GM21447 (cell line): ENCODE measurements at regions not wholly inside any gene's neighbourhood (a gene's known extent, or its start where the extent isn't known, plus 50 kb on each side); places are given as distances from the start of the nearest gene placed in this dataset.
A peak's percentile ranks its signal among the peaks of the same experiment; 100 is the strongest.
"Not testable (repeated sequence)": the region's sequence is repeated elsewhere in the genome, so short reads cannot be mapped to it uniquely, and the experiment has no call there.

Experiments used
- ATAC-seq: cut with Tn5 transposase; IDR thresholded peaks from one replicate; pipeline ENCODE4 v1.9.1; 2021; ENCODE audit not compliant: unreplicated experiment

GRCh38 chr7:138252666-138253065 lies 176.4 kb downstream of the AKR1D1 start:
- ATAC-seq: not testable (repeated sequence)

DNA sequence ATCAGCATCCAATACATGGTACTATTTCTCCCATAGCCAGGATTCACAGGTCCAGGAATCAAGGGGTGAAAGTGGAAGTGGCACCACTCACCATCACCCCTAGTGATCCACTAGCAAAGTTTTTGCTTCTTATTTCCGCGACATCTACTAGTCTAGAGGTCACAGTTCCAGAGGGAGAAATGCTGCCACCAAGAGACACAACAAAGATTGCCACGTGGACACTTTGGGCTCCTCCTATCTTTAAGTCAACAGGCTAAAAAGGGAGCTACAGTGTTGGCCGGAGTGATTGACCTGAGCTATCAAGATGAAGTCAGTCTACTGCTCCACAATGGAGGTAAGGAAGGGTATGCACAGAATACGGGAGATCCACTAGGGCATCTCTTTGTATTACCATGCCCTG lies 178.2 kb downstream of the AKR1D1 start:
- ATAC-seq: no peak

- ATAC-seq: no peak
These were observed 181.4 kb downstream of the AKR1D1 start for GRCh38 chr7:138257459-138258196.

- no peak for ATAC-seq
These were observed 181.9 kb downstream of the AKR1D1 start for GRCh38 chr7:138258197-138258559.

GRCh38 chr7:138259675-138260074 lies 183.4 kb downstream of the AKR1D1 start:
- no peak for ATAC-seq

DNA sequence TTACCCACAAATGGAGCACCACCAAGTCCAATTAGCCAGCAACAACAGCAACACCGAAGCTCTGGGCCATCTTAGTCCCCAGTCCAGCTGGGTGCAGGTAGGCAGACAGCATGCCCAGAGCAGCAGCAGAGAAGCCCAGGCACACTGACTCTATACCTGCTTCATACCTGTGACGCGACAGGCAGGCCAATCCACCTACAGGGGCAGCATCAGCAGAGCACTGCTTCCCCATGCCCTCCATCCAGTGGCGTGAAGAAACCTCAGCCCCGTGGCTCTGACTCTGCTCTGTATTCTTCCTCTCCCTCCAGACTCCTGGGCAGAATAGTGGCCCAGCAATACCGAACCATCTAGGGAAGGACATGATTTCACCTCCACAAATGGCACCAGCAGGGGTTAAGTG lies 191.7 kb downstream of the AKR1D1 start:
- ATAC-seq: no peak

DNA sequence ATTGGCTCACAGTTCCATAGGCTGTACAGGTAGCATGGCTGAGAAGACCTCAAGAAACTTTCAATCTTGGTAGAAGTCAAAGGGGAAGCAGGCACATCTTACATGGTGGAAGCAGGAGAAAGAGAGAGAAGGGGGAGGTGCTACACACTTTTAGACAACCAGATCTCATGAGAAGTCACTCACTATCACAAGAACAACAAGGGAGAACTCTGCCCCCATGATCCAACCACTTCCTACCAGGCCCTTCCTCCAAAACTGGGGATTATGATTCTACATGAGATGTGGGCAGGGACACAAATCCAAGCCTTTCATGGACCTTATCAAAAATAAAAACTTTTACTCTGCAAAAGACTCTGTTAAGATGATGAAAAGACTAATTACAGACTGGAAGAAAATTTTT lies 183.2 kb upstream of the TRIM24 start:
- ATAC-seq: no peak

- no peak for ATAC-seq
These were observed 181.5 kb upstream of the TRIM24 start for GRCh38 chr7:138278601-138279000.

DNA sequence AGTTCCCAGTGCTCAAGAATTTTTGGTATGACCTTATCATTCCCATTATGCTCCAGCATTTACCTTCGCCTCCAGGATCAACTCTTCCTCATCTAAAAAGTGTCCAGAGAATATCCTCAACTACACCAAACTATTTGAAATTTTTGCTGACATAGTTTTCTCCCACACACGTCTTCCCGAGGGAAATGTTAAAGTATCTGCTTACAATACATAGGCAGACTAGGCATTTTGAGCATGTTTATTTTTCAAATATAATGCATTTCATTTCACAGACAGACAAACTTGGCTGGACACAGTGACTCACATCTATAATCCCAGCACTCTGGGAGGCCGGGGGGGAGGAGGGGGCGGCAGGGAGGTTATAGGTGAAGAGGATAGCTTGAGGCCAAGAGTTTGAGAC lies 177.1 kb upstream of the TRIM24 start:
- no peak for ATAC-seq

DNA sequence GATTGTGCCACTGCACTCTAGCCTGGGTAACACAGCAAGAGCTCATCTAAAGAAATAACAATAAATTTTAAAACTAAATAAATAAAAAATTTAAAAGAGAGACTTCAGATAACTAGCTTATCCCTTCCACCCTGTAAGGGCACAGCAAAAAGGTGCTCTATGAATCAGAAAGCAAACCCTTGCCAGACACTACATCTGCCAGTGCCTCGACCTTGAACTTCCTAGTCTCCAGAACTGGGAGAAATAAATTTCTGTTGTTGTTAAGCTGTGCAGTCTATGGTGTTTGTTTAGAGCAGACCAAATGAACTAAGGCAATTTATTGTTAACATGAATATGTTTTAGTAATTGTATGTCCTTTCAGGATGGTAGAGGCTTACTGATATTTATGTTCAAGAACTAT lies 174.9 kb upstream of the TRIM24 start:
- ATAC-seq: no peak

DNA sequence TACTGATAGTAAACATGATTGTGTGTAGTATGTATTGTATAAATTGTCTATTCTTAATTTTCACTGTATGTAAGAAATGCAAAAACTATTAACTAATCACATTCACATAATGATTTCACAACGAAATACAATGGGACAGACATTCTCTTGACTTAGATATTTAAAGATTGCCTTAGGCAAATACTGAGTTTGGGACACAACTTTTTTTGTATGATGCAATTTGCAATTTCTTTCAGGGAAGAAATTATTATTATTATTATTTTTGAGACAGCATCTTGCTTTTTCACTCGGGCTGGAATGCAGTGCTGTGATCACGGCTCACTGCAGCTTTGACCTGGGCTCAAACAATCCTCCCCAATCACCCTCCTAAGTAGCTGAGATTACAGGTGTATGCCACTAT lies 173.2 kb upstream of the TRIM24 start:
- ATAC-seq: no peak

GRCh38 chr7:138287549-138287948 lies 172.5 kb upstream of the TRIM24 start:
- no peak for ATAC-seq

DNA sequence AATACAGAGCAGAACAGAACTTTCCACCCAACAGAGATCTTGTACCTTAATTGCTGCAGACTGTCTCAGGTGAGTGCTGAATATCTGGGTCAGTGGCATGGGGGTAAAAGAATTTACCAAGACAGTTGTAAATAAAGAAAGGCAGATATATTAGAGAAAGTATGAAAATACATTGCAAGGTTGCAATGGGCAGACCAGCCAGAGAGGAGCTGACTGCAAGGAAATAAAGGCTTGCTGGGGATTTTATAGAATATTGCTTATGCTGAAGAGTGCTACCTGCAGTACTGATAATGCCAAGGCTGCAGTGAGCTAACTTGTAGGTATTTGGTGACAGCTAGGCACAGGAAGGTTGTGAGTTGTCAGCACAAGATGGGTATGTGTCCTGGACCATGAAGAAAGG lies 171.0 kb upstream of the TRIM24 start:
- no peak for ATAC-seq

GRCh38 chr7:138289864-138290263 lies 170.2 kb upstream of the TRIM24 start:
- ATAC-seq: no peak

DNA sequence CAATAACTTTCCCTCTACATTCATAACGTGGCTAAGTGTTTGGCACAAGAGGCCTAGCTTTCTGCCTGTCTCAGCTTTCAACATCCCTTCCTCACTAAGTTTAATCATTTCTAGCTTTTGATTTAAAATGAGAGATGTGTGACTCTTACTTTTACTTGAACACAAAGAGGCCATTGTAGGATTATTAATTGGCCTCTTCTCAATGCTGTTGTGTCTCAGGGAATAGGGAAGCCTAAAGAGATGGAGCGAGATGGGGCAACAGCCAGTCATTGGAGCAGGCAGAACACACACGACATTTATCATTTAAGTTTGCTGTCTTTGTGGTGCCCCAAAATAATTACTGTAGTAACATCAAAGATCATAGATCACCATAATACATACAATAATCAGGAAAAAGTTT lies 167.1 kb upstream of the TRIM24 start:
- no peak for ATAC-seq

DNA sequence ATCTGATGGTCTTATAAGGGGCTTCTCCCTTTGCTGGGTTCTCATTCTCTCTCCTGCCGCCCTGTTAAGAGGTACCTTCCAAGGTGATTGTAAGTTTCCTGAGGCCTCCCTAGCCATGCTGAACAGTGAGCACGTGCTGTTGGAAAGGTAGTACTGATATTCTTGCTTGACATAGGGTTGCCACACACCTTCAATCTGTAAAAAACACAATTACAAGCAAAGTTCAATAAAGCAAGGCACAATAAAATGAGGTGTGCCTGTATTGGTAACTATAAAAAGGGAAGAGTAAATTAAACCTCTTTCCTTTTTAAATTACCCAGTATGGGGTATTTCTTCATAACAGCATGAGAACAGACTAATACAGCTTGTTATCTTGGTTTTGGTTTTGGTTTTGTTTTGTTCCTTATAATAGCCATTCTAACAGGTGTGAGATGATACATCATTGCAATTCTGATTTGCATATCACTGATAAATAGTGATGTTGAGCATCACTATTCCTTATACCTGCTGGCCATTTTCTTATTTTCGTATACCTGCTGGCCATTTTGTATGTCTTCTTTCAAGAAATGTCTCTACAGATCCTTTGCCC lies 164.9 kb upstream of the TRIM24 start:
- peak; percentile 59 for ATAC-seq

GRCh38 chr7:138297526-138297925 lies 162.5 kb upstream of the TRIM24 start:
- no peak for ATAC-seq

DNA sequence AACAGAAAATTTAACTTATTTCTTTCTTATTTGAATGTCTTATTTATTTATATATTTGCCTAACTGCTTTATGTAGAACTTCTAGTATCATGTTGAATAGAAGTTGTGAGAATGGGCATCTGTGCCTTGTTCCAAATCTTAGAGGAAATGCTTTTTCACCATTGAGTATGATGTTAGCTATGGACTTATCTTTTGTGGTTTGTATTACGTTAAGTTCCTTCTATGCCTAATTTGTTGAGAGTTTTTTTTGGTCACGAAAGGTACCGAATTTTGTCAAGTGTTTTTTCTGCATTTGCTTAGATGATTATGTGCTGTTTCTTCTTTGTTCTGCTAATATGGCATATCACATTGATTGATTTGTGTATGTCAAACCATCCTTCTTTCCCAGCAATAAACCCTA lies 161.0 kb upstream of the TRIM24 start:
- no peak for ATAC-seq

- ATAC-seq: no peak
These were observed 156.6 kb upstream of the TRIM24 start for GRCh38 chr7:138303230-138304070.

DNA sequence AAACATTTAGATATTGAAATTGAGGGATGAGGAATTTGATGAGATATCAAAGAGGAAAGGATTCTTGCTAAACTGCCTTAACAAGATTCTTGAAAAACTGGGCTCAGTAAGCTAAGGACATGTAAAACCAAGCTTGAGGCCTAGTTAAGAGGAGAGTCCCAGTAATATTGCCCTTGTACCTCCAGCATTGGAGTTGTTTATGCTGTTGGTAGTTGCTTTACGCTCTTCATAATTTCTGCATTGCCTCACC lies 156.1 kb upstream of the TRIM24 start:
- ATAC-seq: no peak

DNA sequence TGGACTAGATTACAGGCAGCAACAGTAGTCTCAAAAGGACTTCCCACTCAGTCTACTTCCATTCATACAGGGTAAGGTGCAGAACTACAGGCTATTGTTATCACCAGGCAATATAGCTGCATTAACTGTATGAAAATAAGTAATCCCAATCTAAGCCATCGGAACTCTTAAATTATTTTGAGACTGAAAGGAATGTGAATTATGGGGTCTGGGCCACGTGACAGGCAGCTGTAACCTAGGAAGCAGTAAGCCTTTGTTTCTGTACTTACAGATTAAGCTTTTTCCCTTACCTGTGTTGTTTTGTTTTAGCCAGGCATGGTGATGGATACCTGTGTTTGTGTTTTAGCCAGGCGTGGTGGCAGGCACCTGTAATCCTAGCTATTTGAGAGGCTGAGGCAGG lies 152.4 kb upstream of the TRIM24 start:
- no peak for ATAC-seq

GRCh38 chr7:138308136-138308535 lies 151.9 kb upstream of the TRIM24 start:
- no peak for ATAC-seq
